Ureter (tissue), 1 donor: ENCODE measurements at regions not wholly inside any gene's neighbourhood (a gene's known extent, or its start where the extent isn't known, plus 50 kb on each side); places are given as distances from the start of the nearest gene placed in this dataset.
A peak's percentile ranks its signal among the peaks of the same experiment; 100 is the strongest.

Experiments
- DNase-seq: peaks from one replicate; pipeline ENCODE4 v3.0.0-alpha.2; 2020; ENCODE audit warnings: low spot score
- donor health status: DM: yes; HTN: yes; CAD: no.

- DNase-seq: no peak
Observed at GRCh38 chr9:79012561-79012960, 559.2 kb upstream of the TLE4 start.

GRCh38 chr9:79013715-79014610 lies 557.8 kb upstream of the TLE4 start:
- DNase-seq: no peak

- DNase-seq: no peak
Observed at GRCh38 chr9:79014929-79015699, 556.7 kb upstream of the TLE4 start.

- no peak for DNase-seq
Observed at GRCh38 chr9:79015951-79016350, 555.8 kb upstream of the TLE4 start.

GRCh38 chr9:79020276-79020675 lies 551.5 kb upstream of the TLE4 start:
- no peak for DNase-seq

GRCh38 chr9:79021084-79021483 lies 550.7 kb upstream of the TLE4 start:
- no peak for DNase-seq

- no peak for DNase-seq
Observed at GRCh38 chr9:79023134-79023580, 548.6 kb upstream of the TLE4 start.

- peak; percentile 44 for DNase-seq
Observed at GRCh38 chr9:79026316-79026715, 545.4 kb upstream of the TLE4 start.

- DNase-seq: no peak
Observed at GRCh38 chr9:79028101-79028500, 543.7 kb upstream of the TLE4 start.

GRCh38 chr9:79034583-79034982 lies 537.2 kb upstream of the TLE4 start:
- no peak for DNase-seq

- DNase-seq: no peak
Observed at GRCh38 chr9:79037338-79037737, 534.4 kb upstream of the TLE4 start.

- no peak for DNase-seq
Observed at GRCh38 chr9:79040671-79041070, 531.1 kb upstream of the TLE4 start.

- no peak for DNase-seq
Observed at GRCh38 chr9:79041266-79041665, 530.5 kb upstream of the TLE4 start.

GRCh38 chr9:79043916-79044315 lies 527.8 kb upstream of the TLE4 start:
- no peak for DNase-seq

- DNase-seq: no peak
Observed at GRCh38 chr9:79046401-79046800, 525.4 kb upstream of the TLE4 start.

GRCh38 chr9:79049371-79049770 lies 522.4 kb upstream of the TLE4 start:
- DNase-seq: no peak

GRCh38 chr9:79053598-79053997 lies 518.2 kb upstream of the TLE4 start:
- no peak for DNase-seq

GRCh38 chr9:79054500-79054899 lies 517.3 kb upstream of the TLE4 start:
- no peak for DNase-seq

GRCh38 chr9:79056041-79056440 lies 515.7 kb upstream of the TLE4 start:
- no peak for DNase-seq

- DNase-seq: no peak
Observed at GRCh38 chr9:79057576-79057975, 514.2 kb upstream of the TLE4 start.

GRCh38 chr9:79060766-79061165 lies 511.0 kb upstream of the TLE4 start:
- no peak for DNase-seq

- no peak for DNase-seq
Observed at GRCh38 chr9:79061752-79062616, 509.8 kb upstream of the TLE4 start.
